IMR-90 (cell line): ENCODE measurements at regions not wholly inside any gene's neighbourhood (a gene's known extent, or its start where the extent isn't known, plus 50 kb on each side); places are given as distances from the start of the nearest gene placed in this dataset.
A peak's percentile ranks its signal among the peaks of the same experiment; 100 is the strongest.

ENCODE experiments used
- ATAC-seq: fragments of 200-7000 bp; cut with Tn5 transposase; 2 replicates; pipeline ENCODE4 v1.9.1; 2020; ENCODE audit warnings: low read depth, mild to moderate bottlenecking, moderate library complexity
- BruUV-seq: library from RNA; stranded (reverse); fragments of 400-500 nt; replicated peaks from 2 replicates; lab custom pipeline; 2021; lab: Mats Ljungman, UMichigan
- CTCF ChIA-PET: fragments of 300-600 bp; formaldehyde crosslinking; extraction: SDS; loops from one replicate; lab custom pipeline; 2021; ENCODE audit warnings: antibody characterized with exemption; lab: Yijun Ruan, JAX
- POLR2A ChIA-PET: fragments of 300-600 bp; sonication (Branson Sonifier 250); formaldehyde crosslinking; loops from one replicate; lab custom pipeline; 2022; ENCODE audit warnings: antibody characterized with exemption; ENCODE audit not compliant: unreplicated experiment; lab: Charles Lee
- DNase-seq: peaks from one replicate; pipeline ENCODE4 v3.0.0; 2013
- H2AFZ ChIP-seq: replicated peaks from 2 replicates; pipeline ENCODE3; 2013; ENCODE audit warnings: low read length, mild to moderate bottlenecking; ENCODE audit not compliant: poor library complexity
- H2AK5ac ChIP-seq: 2 replicates; pipeline ENCODE4 v1.6.1; 2013; ENCODE audit warnings: low read depth, low read length, inconsistent platforms
- H2AK9ac ChIP-seq: replicated peaks from 2 replicates; pipeline ENCODE3; 2013; ENCODE audit warnings: mild to moderate bottlenecking, low read depth, low read length, moderate library complexity; ENCODE audit not compliant: poor library complexity
- H2BK120ac ChIP-seq: 2 replicates; pipeline ENCODE4 v1.6.1; 2013; ENCODE audit warnings: low read depth, low read length, inconsistent platforms
- H2BK15ac ChIP-seq: 3 replicates; pipeline ENCODE4 v1.6.1; 2013; ENCODE audit warnings: low read depth, low read length, inconsistent platforms
- H2BK20ac ChIP-seq: 2 replicates; pipeline ENCODE4 v1.6.1; 2013; ENCODE audit warnings: low read depth, mild to moderate bottlenecking, inconsistent platforms, low read length, moderate library complexity
- H2BK5ac ChIP-seq: 2 replicates; pipeline ENCODE4 v1.6.1; 2013; ENCODE audit warnings: mild to moderate bottlenecking, low read depth, low read length, inconsistent platforms; ENCODE audit not compliant: poor library complexity, severe bottlenecking
- H3K14ac ChIP-seq: replicated peaks from 2 replicates; pipeline ENCODE4 v1.6.1; 2013; ENCODE audit warnings: low read depth, low read length, inconsistent platforms
- H3K18ac ChIP-seq: 2 replicates; pipeline ENCODE4 v1.6.1; 2013; ENCODE audit warnings: low read depth, low read length, control low read depth
- H3K23ac ChIP-seq: 2 replicates; pipeline ENCODE4 v1.6.1; 2013; ENCODE audit warnings: low read depth, low read length, inconsistent platforms
- H3K27ac ChIP-seq: 2 replicates; pipeline ENCODE4 v1.5.1; 2013; ENCODE audit warnings: mild to moderate bottlenecking, control low read depth, low read length; ENCODE audit not compliant: insufficient read depth
- H3K27me3 ChIP-seq: 2 replicates; pipeline ENCODE4 v1.6.1; 2013; ENCODE audit warnings: low read length; ENCODE audit not compliant: control insufficient read depth, insufficient read depth
- H3K36me3 ChIP-seq: 2 replicates; pipeline ENCODE4 v1.6.1; 2013; ENCODE audit warnings: low read length, mixed read lengths; ENCODE audit not compliant: control insufficient read depth, insufficient read depth
- H3K4ac ChIP-seq: 2 replicates; pipeline ENCODE4 v1.6.1; 2013; ENCODE audit warnings: low read depth, low read length, inconsistent platforms
- H3K4me1 ChIP-seq: 2 replicates; pipeline ENCODE4 v1.6.1; 2013; ENCODE audit warnings: low read length, mixed read lengths; ENCODE audit not compliant: control insufficient read depth, insufficient read depth
- H3K4me2 ChIP-seq: 2 replicates; pipeline ENCODE4 v1.6.1; 2013; ENCODE audit warnings: low read depth, mild to moderate bottlenecking, control low read depth, low read length, moderate library complexity
- H3K4me3 ChIP-seq: 2 replicates; pipeline ENCODE4 v1.5.1; 2013; ENCODE audit warnings: low read depth, mild to moderate bottlenecking, control low read depth, low read length, moderate library complexity; ENCODE audit not compliant: insufficient read depth
- H3K56ac ChIP-seq: 2 replicates; pipeline ENCODE4 v1.6.1; 2013; ENCODE audit warnings: low read length, inconsistent platforms; ENCODE audit not compliant: insufficient read depth; ENCODE audit errors: extremely low read depth
- H3K79me1 ChIP-seq, 2 experiments: 2 replicates each; pipeline ENCODE4 v1.6.1; 2013; ENCODE audit warnings: low read length in 2 of 2, inconsistent platforms in 1 of 2, low read depth in 1 of 2
- H3K9ac ChIP-seq: 2 replicates; pipeline ENCODE4 v1.6.1; 2013; ENCODE audit warnings: low read depth, low read length, control low read depth
- H3K9me1 ChIP-seq: 2 replicates; pipeline ENCODE4 v1.6.1; 2013; ENCODE audit warnings: low read length, inconsistent platforms; ENCODE audit not compliant: insufficient read depth
- H3K9me3 ChIP-seq: 2 replicates; pipeline ENCODE4 v1.6.1; 2013; ENCODE audit warnings: low read length; ENCODE audit not compliant: control insufficient read depth, insufficient read depth
- H4K20me1 ChIP-seq: 2 replicates; pipeline ENCODE4 v1.6.1; 2013; ENCODE audit warnings: low read length, inconsistent platforms; ENCODE audit not compliant: insufficient read depth
- H4K5ac ChIP-seq: 2 replicates; pipeline ENCODE4 v1.6.1; 2013; ENCODE audit warnings: mild to moderate bottlenecking, low read depth, low read length, control low read depth
- H4K8ac ChIP-seq, 2 experiments: 2 replicates each; pipeline ENCODE4 v1.6.1; 2013; ENCODE audit warnings: low read depth in 2 of 2, low read length in 2 of 2, control low read depth in 1 of 2, inconsistent platforms in 1 of 2
- H4K91ac ChIP-seq: 2 replicates; pipeline ENCODE4 v1.6.1; 2013; ENCODE audit warnings: low read depth, low read length, inconsistent platforms; ENCODE audit not compliant: insufficient read depth
- BHLHE40 ChIP-seq: fragments of 150-350 bp; IDR thresholded peaks from 2 replicates; pipeline ENCODE4 v1.6.1; 2016; ENCODE audit warnings: mild to moderate bottlenecking, low read depth, low read length
- ELK1 ChIP-seq: fragments of 150-350 bp; IDR thresholded peaks from 2 replicates; pipeline ENCODE4 v1.6.1; 2016; ENCODE audit warnings: low read depth, mild to moderate bottlenecking, low read length, moderate library complexity, borderline replicate concordance
- MAFK ChIP-seq: IDR thresholded peaks from 2 replicates; pipeline ENCODE4 v1.6.1; 2012; ENCODE audit warnings: low read depth, low read length, improper control_type of control experiment
- WGBS, 2 experiments: methylation state at CpG; one replicate each; pipeline versions ENCODE4 v1.1.5 to v1.1.7; 2013; ENCODE audit warnings: missing lambda C conversion rate in 2 of 2; ENCODE audit not compliant: insufficient read length in 1 of 2; ENCODE audit errors: extremely low coverage in 2 of 2; 5-methylcytosine and 5-hydroxymethylcytosine counted together
- dilution Hi-C: fragments of 300-500 bp; cut with HindIII; formaldehyde crosslinking; loops from one replicate; pipeline ENCODE4 v1.14.3; 2018; ENCODE audit warnings: low sequenced_read_pairs; ENCODE audit not compliant: unreplicated experiment
- in situ Hi-C: fragments of 300-500 bp; cut with MboI; formaldehyde crosslinking; loops from 3 replicates; pipeline ENCODE4 v1.14.3; 2019; ENCODE audit warnings: low sequenced_read_pairs, inconsistent platforms, mixed read lengths
- intact Hi-C: fragments of 100-400 bp; cut with micrococcal nuclease; formaldehyde crosslinking; loops from 2 replicates; pipeline ENCODE4 v1.10.0; 2022

- Histone ChIP-seq H2BK5ac (no peak overlapping the region), H3K18ac (no peak overlapping the region), H3K23ac (no peak overlapping the region), H3K9ac (no peak overlapping the region), H4K20me1 (no peaks in the 10 kb centered on the region), H3K27ac (no peak overlapping the region), H3K56ac (no peak overlapping the region), H3K9me3 (peaks cover 2% of the 10 kb centered on the region; the same call in 1 of the 2 replicates), H2BK15ac (no peak overlapping the region), H3K4me2 (no peak overlapping the region), H2AFZ (no peak overlapping the region), H3K4me3 (no peak overlapping the region), H3K36me3 (no peaks in the 10 kb centered on the region), H3K14ac (no peak overlapping the region), H2AK5ac (no peak overlapping the region), H4K8ac (no peak overlapping the region), H3K4ac (no peak overlapping the region), H2BK120ac (no peak overlapping the region), H4K5ac (no peak overlapping the region), H2AK9ac (no peak overlapping the region), H2BK20ac (no peak overlapping the region), H3K4me1 (peaks cover 9% of the 10 kb centered on the region; the same call in 1 of the 2 replicates), H3K27me3 (no peaks in the 10 kb centered on the region), H3K9me1 (peaks cover 5% of the 10 kb centered on the region; the same call in 1 of the 2 replicates), H3K79me1 (no peaks in the 10 kb centered on the region; a peak in 1 of 4 replicates), H4K91ac (no peak overlapping the region)
- DNase-seq (peak; percentile 17), ATAC-seq (no peak)
- no CpG with 5 or more reads among the region's 1 CpG for WGBS, 2 experiments
- intact Hi-C loops (no loop called here), dilution Hi-C loops (no loop called here), in situ Hi-C loops (no loop called here)
- TF ChIP-seq BHLHE40: no peak
- peak; percentile 72 for TF ChIP-seq MAFK
- TF ChIP-seq ELK1: no peak
- BruUV-seq: no TSS peak
- POLR2A ChIA-PET: interaction anchor here (0.6 kb wide), 1 partner anchor 152 kb away, joined by 3 read pairs; no protein-coding TSS in a partner anchor
- CTCF ChIA-PET: interaction anchor here (0.5 kb wide), 1 partner anchor 1700 kb away, joined by 4 read pairs; no protein-coding TSS in a partner anchor
Observed at GRCh38 chr3:104632947-104633346, 733.8 kb upstream of the ALCAM start.
